ENCODE measurements at regions not wholly inside any gene's neighbourhood (a gene's known extent, or its start where the extent isn't known, plus 50 kb on each side); places are given as distances from the start of the nearest gene placed in this dataset.
"Not testable (repeated sequence)": the region's sequence is repeated elsewhere in the genome, so short reads cannot be mapped to it uniquely, and the experiment has no call there.

GRCh38 chr5:103389357-103389756 is 130.8 kb downstream of the MACIR start:
- intact Hi-C loops (cut with DNase I), result no loop called here
- TF ChIP-seq EP300 (IDR thresholded peaks at IDR 0.05), result no peak
- no peak for TF ChIP-seq CTCF (IDR thresholded peaks at IDR 0.05)
- no peak for TF ChIP-seq POLR2A (IDR thresholded peaks at IDR 0.05)
- Histone ChIP-seq H3K4me1 (ENCODE audit: insufficient read depth) (no peaks in the 10 kb centered on the region), H3K27ac (no peak overlapping the region), H3K9me3 (no peaks in the 10 kb centered on the region), H3K27me3 (no peaks in the 10 kb centered on the region), H3K4me3 (no peak overlapping the region), H3K36me3 (no peaks in the 10 kb centered on the region)
- 75 to 84% (median 79%) methylated on average over 2 of the region's 2 CpGs for WGBS, 3 donors
- no peak for DNase-seq

GRCh38 chr5:103385722-103386121 is 127.2 kb downstream of the MACIR start:
- no peak overlapping the region for H3K4me3 ChIP-seq

GRCh38 chr5:103377638-103378037 is 119.1 kb downstream of the MACIR start:
- DNase-seq; H3K4me1 ChIP-seq (ENCODE audit: insufficient read depth); H3K4me3 ChIP-seq; intact Hi-C loops (cut with DNase I); H3K36me3 ChIP-seq; H3K9me3 ChIP-seq; H3K27ac ChIP-seq; H3K27me3 ChIP-seq: not testable (repeated sequence)
- WGBS, 3 donors, result 88 to 94% (median 91%) methylated on average over 4 of the region's 4 CpGs

More at GRCh38 chr5:103385722-103386121, 127.2 kb downstream of the MACIR start:
- Histone ChIP-seq H3K36me3 (no peaks in the 10 kb centered on the region), H3K9me3 (no peaks in the 10 kb centered on the region), H3K4me1 (ENCODE audit: insufficient read depth) (no peaks in the 10 kb centered on the region), H3K27ac (no peak overlapping the region), H3K27me3 (no peaks in the 10 kb centered on the region)
- no peak for DNase-seq
- TF ChIP-seq EP300 (IDR thresholded peaks at IDR 0.05) (no peak), CTCF (IDR thresholded peaks at IDR 0.05) (no peak), POLR2A (IDR thresholded peaks at IDR 0.05) (no peak)
- intact Hi-C loops (cut with DNase I), result no loop called here

- intact Hi-C loops (cut with DNase I), result no loop called here
- H3K4me1 ChIP-seq (ENCODE audit: insufficient read depth), result no peaks in the 10 kb centered on the region
- no peaks in the 10 kb centered on the region for H3K9me3 ChIP-seq
- WGBS, 3 donors, result 92 to 94% (median 93%) methylated on average over 3 of the region's 3 CpGs
- no peaks in the 10 kb centered on the region for H3K27me3 ChIP-seq
- no peaks in the 10 kb centered on the region for H3K36me3 ChIP-seq
- no peak overlapping the region for H3K4me3 ChIP-seq
- TF ChIP-seq POLR2A (IDR thresholded peaks at IDR 0.05) (no peak), CTCF (IDR thresholded peaks at IDR 0.05) (no peak), EP300 (IDR thresholded peaks at IDR 0.05) (no peak)
- no peak for DNase-seq
- no peak overlapping the region for H3K27ac ChIP-seq
Measured at GRCh38 chr5:103375863-103376591, 117.5 kb downstream of the MACIR start.

GRCh38 chr5:103375350-103375749 is 116.8 kb downstream of the MACIR start:
- H3K27me3 ChIP-seq, result no peaks in the 10 kb centered on the region
- no peaks in the 10 kb centered on the region for H3K36me3 ChIP-seq
- 41 to 44% (median 41%) methylated on average over 1 of the region's 1 CpG for WGBS, 3 donors
- intact Hi-C loops (cut with DNase I), result no loop called here
- TF ChIP-seq POLR2A (IDR thresholded peaks at IDR 0.05) (no peak), EP300 (IDR thresholded peaks at IDR 0.05) (no peak)
- no peak overlapping the region for H3K27ac ChIP-seq
- no peak for DNase-seq
- no peaks in the 10 kb centered on the region for H3K4me1 ChIP-seq (ENCODE audit: insufficient read depth)
- no peak overlapping the region for H3K4me3 ChIP-seq
- no peaks in the 10 kb centered on the region for H3K9me3 ChIP-seq
